Glutamatergic neuron (in vitro differentiated cells): ENCODE measurements at regions not wholly inside any gene's neighbourhood (a gene's known extent, or its start where the extent isn't known, plus 50 kb on each side); places are given as distances from the start of the nearest gene placed in this dataset.

Experiments used
- DNase-seq: peaks from one replicate; pipeline ENCODE4 v3.0.0; 2022
- H3K27ac Mint-ChIP-seq: one replicate; pipeline ENCODE4 v1.8.0; 2020; ENCODE audit warnings: mild to moderate bottlenecking, mixed read lengths, inconsistent platforms; ENCODE audit not compliant: unreplicated experiment
- H3K27me3 Mint-ChIP-seq: one replicate; pipeline ENCODE4 v1.8.0; 2020; ENCODE audit warnings: mild to moderate bottlenecking, moderate library complexity, mixed read lengths, inconsistent platforms; ENCODE audit not compliant: unreplicated experiment
- H3K36me3 Mint-ChIP-seq: one replicate; pipeline ENCODE4 v1.8.0; 2020; ENCODE audit warnings: mild to moderate bottlenecking, mixed read lengths, inconsistent platforms; ENCODE audit not compliant: unreplicated experiment
- H3K4me1 Mint-ChIP-seq: one replicate; pipeline ENCODE4 v1.8.0; 2020; ENCODE audit warnings: mild to moderate bottlenecking, low read depth, mixed read lengths, inconsistent platforms; ENCODE audit not compliant: unreplicated experiment
- H3K4me3 Mint-ChIP-seq: one replicate; pipeline ENCODE4 v1.8.0; 2020; ENCODE audit warnings: mild to moderate bottlenecking, mixed read lengths, inconsistent platforms; ENCODE audit not compliant: unreplicated experiment
- H3K9me3 Mint-ChIP-seq: one replicate; pipeline ENCODE4 v1.8.0; 2020; ENCODE audit warnings: mild to moderate bottlenecking, moderate library complexity, mixed read lengths, inconsistent platforms; ENCODE audit not compliant: unreplicated experiment
- CTCF ChIP-seq: fragments of 200-600 bp; sonication (generic); IDR thresholded peaks from one replicate; pipeline ENCODE4 v1.5.0; 2021; ENCODE audit not compliant: partially characterized antibody, unreplicated experiment

DNA sequence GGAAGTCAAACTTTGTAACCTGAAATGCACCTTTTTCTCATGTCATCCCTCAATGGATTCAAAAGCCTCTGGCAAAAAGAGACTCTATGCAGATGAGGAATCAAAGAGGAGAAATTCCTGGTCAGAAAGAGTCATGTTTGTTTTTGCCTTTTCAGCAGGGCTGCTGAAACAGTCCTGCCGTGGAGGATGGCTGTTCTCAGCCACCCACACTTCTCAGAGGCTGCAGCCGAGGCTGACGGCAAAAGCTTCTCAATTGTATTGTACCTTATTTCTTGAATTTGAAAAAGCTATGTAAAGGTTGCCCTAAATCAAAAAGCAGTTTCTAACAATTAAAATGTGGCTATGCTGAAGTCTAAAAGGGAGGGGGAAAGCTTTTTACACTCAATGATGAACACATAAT, 385.3 kb downstream of the KCTD12 start:
- no peaks in the 10 kb centered on the region for H3K36me3 Mint-ChIP-seq
- H3K27me3 Mint-ChIP-seq = peaks cover 1% of the 10 kb centered on the region
- DNase-seq = no peak
- H3K27ac Mint-ChIP-seq = no peak overlapping the region
- H3K4me1 Mint-ChIP-seq = peaks cover 11% of the 10 kb centered on the region
- no peak overlapping the region for H3K4me3 Mint-ChIP-seq
- H3K9me3 Mint-ChIP-seq = no peaks in the 10 kb centered on the region
- no peak for TF ChIP-seq CTCF

GRCh38 chr13:76499891-76500290, 386.3 kb downstream of the KCTD12 start:
- no peak for TF ChIP-seq CTCF
- H3K27me3 Mint-ChIP-seq = no peaks in the 10 kb centered on the region
- no peak overlapping the region for H3K4me3 Mint-ChIP-seq
- no peaks in the 10 kb centered on the region for H3K36me3 Mint-ChIP-seq
- H3K4me1 Mint-ChIP-seq = peaks cover 11% of the 10 kb centered on the region
- no peak for DNase-seq
- no peaks in the 10 kb centered on the region for H3K9me3 Mint-ChIP-seq
- H3K27ac Mint-ChIP-seq = no peak overlapping the region

DNA sequence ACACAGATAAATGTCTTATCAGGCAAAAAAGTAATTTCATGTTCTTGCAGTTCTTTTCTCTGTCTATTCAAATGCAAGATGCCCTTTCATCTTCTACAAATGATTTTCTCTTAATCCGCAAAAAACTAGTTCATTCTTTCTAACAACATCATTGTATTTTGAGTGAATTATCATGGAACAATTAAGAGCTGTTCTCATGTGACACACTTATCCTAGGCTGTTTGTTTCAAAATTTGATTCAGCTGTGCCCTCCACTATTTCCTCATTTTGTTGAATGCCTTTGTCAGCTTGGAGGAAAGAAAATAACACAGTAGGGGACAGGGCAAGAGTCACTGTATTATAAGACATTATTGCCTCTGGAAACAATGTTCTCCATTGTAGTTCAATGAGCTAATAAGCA, 396.9 kb downstream of the KCTD12 start:
- H3K36me3 Mint-ChIP-seq = no peaks in the 10 kb centered on the region
- H3K9me3 Mint-ChIP-seq = no peaks in the 10 kb centered on the region
- no peak overlapping the region for H3K4me3 Mint-ChIP-seq
- no peak overlapping the region for H3K27ac Mint-ChIP-seq
- TF ChIP-seq CTCF = no peak
- no peak for DNase-seq
- peaks cover 2% of the 10 kb centered on the region for H3K27me3 Mint-ChIP-seq
- peaks cover 2% of the 10 kb centered on the region for H3K4me1 Mint-ChIP-seq

DNA sequence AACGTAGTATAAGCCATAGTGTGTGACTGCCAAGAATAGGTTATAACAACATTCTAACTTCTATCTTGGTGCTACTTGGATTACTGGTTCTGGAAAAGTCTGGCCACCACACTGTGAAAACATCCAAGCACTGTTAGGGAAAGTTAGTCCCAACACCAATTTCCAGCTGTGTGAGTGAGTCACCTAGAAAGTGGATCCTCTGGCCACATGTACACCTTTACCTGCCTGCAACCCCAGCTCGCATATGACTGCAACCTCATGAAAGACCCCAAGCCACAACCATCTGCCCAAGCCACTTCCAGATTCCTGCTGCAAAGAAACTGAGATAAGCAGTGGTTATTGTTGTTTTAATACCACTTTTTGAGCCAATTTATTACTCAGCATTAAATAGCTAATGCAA, 404.5 kb downstream of the KCTD12 start:
- Mint-ChIP-seq H3K4me1 (no peaks in the 10 kb centered on the region), H3K36me3 (no peaks in the 10 kb centered on the region), H3K9me3 (no peaks in the 10 kb centered on the region), H3K4me3 (no peak overlapping the region), H3K27ac (no peak overlapping the region), H3K27me3 (no peaks in the 10 kb centered on the region)
- DNase-seq = no peak
- TF ChIP-seq CTCF = no peak

DNA sequence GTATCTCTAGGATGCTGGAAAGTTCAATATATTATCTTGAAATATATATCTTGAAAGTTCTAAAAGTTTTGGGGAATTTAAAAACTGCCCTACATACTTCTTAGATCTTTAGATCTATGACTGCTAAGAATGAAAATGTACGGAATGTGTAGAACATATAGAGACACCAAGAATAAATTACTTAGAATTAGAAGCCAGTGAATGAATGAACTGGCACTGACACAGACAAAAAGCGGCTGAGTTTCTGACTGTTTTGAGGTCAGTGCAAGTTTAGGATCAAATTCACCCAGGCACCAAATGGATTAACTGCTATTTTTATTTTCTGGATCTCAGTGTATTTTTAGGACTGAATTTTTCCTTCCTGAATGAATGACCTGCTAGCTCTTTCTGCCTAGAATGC, 411.2 kb downstream of the KCTD12 start:
- TF ChIP-seq CTCF = no peak
- H3K4me3 Mint-ChIP-seq = no peak overlapping the region
- no peak overlapping the region for H3K27ac Mint-ChIP-seq
- H3K27me3 Mint-ChIP-seq = no peaks in the 10 kb centered on the region
- H3K36me3 Mint-ChIP-seq = no peaks in the 10 kb centered on the region
- H3K4me1 Mint-ChIP-seq = no peaks in the 10 kb centered on the region
- no peak for DNase-seq
- H3K9me3 Mint-ChIP-seq = no peaks in the 10 kb centered on the region
